ENCODE measurements at regions not wholly inside any gene's neighbourhood (a gene's known extent, or its start where the extent isn't known, plus 50 kb on each side); places are given as distances from the start of the nearest gene placed in this dataset.
A peak's percentile ranks its signal among the peaks of the same experiment; 100 is the strongest.

GRCh38 chr3:197435426-197435825 is 120.3 kb downstream of the BDH1 start:
- peaks cover 0 to 21% (median 0%) of the 10 kb centered on the region in 4 donors for H3K27me3 ChIP-seq
- DNase-seq (ENCODE audit: extremely low spot score): no peak
- no peaks in the 10 kb centered on the region for H3K36me3 ChIP-seq
- no peak for TF ChIP-seq EP300 (IDR thresholded peaks at IDR 0.05)
- TF ChIP-seq POLR2AphosphoS5 (IDR thresholded peaks at IDR 0.05): no peak
- no peak for TF ChIP-seq CTCF (IDR thresholded peaks at IDR 0.05)
- no peak for TF ChIP-seq POLR2A (IDR thresholded peaks at IDR 0.05; ENCODE audit: low read depth)
- H3K9me3 ChIP-seq: no peaks in the 10 kb centered on the region
- peaks cover 13 to 25% (median 19%) of the 10 kb centered on the region in 4 donors for H3K4me1 ChIP-seq
- no peak overlapping the region for H3K27ac ChIP-seq (replicated peaks in 1 of 4)
- 93% methylated on average over 3 of the region's 3 CpGs for WGBS
- intact Hi-C loops (cut with DNase I): no loop called here
- H3K4me3 ChIP-seq: no peak overlapping the region

GRCh38 chr3:197434830-197435229 is 120.9 kb downstream of the BDH1 start:
- no peak overlapping the region for H3K4me3 ChIP-seq
- no peak for TF ChIP-seq POLR2A (IDR thresholded peaks at IDR 0.05; ENCODE audit: low read depth)
- 86% methylated on average over 7 of the region's 7 CpGs for WGBS
- intact Hi-C loops (cut with DNase I): no loop called here
- peaks cover 0 to 15% (median 0%) of the 10 kb centered on the region in 4 donors for H3K27me3 ChIP-seq
- H3K4me1 ChIP-seq: peaks cover 13 to 29% (median 23%) of the 10 kb centered on the region in 4 donors
- DNase-seq (ENCODE audit: extremely low spot score): no peak
- no peaks in the 10 kb centered on the region for H3K36me3 ChIP-seq
- no peak overlapping the region for H3K27ac ChIP-seq (replicated peaks in 1 of 4)
- H3K9me3 ChIP-seq: no peaks in the 10 kb centered on the region

GRCh38 chr3:197432384-197433127 is 123.2 kb downstream of the BDH1 start:
- no peak for DNase-seq (ENCODE audit: extremely low spot score)
- TF ChIP-seq POLR2A (IDR thresholded peaks at IDR 0.05; ENCODE audit: low read depth) (no peak), EP300 (IDR thresholded peaks at IDR 0.05) (no peak), CTCF (IDR thresholded peaks at IDR 0.05) (no peak), POLR2AphosphoS5 (IDR thresholded peaks at IDR 0.05) (no peak)
- H3K4me3 ChIP-seq: no peak overlapping the region
- no peaks in the 10 kb centered on the region for H3K9me3 ChIP-seq
- WGBS: 59% methylated on average over 4 of the region's 4 CpGs
- intact Hi-C loops (cut with DNase I): no loop called here
- H3K36me3 ChIP-seq: no peaks in the 10 kb centered on the region
- H3K27me3 ChIP-seq: no peaks in the 10 kb centered on the region
- H3K4me1 ChIP-seq: peaks cover 13 to 35% (median 24%) of the 10 kb centered on the region in 4 donors
- peak overlapping the region in 1 of 4 donors; percentile 28 for H3K27ac ChIP-seq (replicated peaks in 1 of 4)

GRCh38 chr3:197431346-197431910 is 124.3 kb downstream of the BDH1 start:
- intact Hi-C loops (cut with DNase I): no loop called here
- H3K36me3 ChIP-seq: no peaks in the 10 kb centered on the region
- H3K27me3 ChIP-seq: no peaks in the 10 kb centered on the region
- H3K4me1 ChIP-seq: peaks cover 13 to 35% (median 24%) of the 10 kb centered on the region in 4 donors
- H3K4me3 ChIP-seq: no peak overlapping the region
- TF ChIP-seq CTCF (IDR thresholded peaks at IDR 0.05): no peak
- WGBS: 78% methylated on average over 6 of the region's 6 CpGs
- no peak for DNase-seq (ENCODE audit: extremely low spot score)
- H3K27ac ChIP-seq (replicated peaks in 1 of 4): peak overlapping the region in 2 of 4 donors; percentile 7 to 72
- H3K9me3 ChIP-seq: no peaks in the 10 kb centered on the region

- no peak overlapping the region for H3K4me3 ChIP-seq
- peak overlapping the region; percentile 33 to 72 (median 39) for H3K27ac ChIP-seq (replicated peaks in 1 of 4)
- 43% methylated on average over 1 of the region's 1 CpG for WGBS
- H3K36me3 ChIP-seq: no peaks in the 10 kb centered on the region
- DNase-seq (ENCODE audit: extremely low spot score): no peak
- TF ChIP-seq POLR2AphosphoS5 (IDR thresholded peaks at IDR 0.05) (no peak), CTCF (IDR thresholded peaks at IDR 0.05) (no peak), POLR2A (IDR thresholded peaks at IDR 0.05; ENCODE audit: low read depth) (no peak), EP300 (IDR thresholded peaks at IDR 0.05) (no peak)
- no peaks in the 10 kb centered on the region for H3K9me3 ChIP-seq
- no peaks in the 10 kb centered on the region for H3K27me3 ChIP-seq
- H3K4me1 ChIP-seq: peaks cover 13 to 35% (median 24%) of the 10 kb centered on the region in 4 donors
- intact Hi-C loops (cut with DNase I): no loop called here
These were observed 124.8 kb downstream of the BDH1 start for GRCh38 chr3:197430934-197431333.
